ENCODE measurements at regions not wholly inside any gene's neighbourhood (a gene's known extent, or its start where the extent isn't known, plus 50 kb on each side); places are given as distances from the start of the nearest gene placed in this dataset.
A peak's percentile ranks its signal among the peaks of the same experiment; 100 is the strongest.
"Not testable (repeated sequence)": the region's sequence is repeated elsewhere in the genome, so short reads cannot be mapped to it uniquely, and the experiment has no call there.

- DNase-seq: no peak
These were observed 111.2 kb upstream of the GSE1 start for GRCh38 chr16:85501900-85502299.

- DNase-seq: no peak
These were observed 110.8 kb upstream of the GSE1 start for GRCh38 chr16:85502357-85502756.

- DNase-seq: no peak
These were observed 109.4 kb upstream of the GSE1 start for GRCh38 chr16:85503679-85504231.

DNA sequence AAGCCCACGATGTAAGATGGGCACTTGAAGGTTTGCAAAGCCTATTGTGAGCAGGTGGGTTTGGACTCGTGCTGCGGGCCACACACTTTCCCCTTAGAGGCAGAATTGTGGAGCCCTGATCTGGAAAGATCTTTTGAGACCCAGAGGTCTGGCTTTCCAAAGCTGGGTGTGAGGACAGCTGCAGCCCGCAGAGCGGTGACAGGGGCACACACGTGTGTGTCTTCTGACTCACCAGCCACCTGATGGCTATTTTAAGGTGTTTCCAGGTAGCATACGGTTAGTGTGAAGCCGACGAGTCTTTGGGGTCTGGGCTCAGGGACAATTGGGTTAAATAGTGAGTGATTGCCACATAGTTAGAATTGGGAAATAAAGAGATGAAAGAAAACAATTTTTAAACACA, 108.9 kb upstream of the GSE1 start:
- DNase-seq: no peak

DNA sequence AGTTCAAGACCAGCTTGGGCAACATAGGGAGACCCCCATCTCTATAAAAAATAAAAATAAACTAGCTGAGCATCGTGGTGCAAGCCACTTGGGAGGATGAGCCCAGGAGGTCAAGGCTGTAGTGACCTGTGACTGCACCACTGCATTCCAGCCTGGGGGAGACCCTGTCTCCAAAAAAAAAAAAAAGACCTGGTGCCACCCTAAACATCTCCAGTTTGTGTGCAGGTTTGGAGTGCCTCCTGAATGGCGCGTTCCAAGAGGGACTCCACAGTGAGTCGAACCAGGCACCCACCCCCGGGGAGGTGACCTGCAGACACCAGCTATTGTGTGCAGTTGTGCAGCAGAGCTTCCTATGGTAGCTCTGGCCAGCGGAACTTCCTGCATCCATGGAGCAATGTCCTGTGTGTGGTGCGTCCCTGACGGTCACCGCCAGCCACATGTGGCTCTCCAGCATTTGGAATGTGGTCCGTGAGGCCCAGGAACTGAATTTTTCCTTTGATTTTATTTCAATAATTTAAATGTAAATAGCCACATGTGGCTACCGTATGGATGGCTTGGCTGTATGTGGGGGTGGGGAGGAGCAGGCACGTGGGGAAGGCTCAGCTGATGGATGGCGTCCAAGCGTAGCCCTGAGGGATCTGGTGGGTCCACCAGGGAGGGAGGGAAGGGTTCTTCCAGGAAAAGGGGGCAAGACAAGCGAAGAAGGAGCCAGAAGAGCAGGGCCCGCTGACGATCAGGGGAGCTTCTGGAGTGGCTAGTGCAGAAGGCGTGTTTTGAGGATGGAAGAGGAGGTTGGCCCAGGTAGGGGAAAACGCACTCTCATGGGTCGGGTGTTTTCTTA, 107.1 kb upstream of the GSE1 start:
- DNase-seq: peak; percentile 18

- DNase-seq: no peak
These were observed 106.5 kb upstream of the GSE1 start for GRCh38 chr16:85506635-85506911.

- DNase-seq: no peak
These were observed 105.8 kb upstream of the GSE1 start for GRCh38 chr16:85507342-85507741.

DNA sequence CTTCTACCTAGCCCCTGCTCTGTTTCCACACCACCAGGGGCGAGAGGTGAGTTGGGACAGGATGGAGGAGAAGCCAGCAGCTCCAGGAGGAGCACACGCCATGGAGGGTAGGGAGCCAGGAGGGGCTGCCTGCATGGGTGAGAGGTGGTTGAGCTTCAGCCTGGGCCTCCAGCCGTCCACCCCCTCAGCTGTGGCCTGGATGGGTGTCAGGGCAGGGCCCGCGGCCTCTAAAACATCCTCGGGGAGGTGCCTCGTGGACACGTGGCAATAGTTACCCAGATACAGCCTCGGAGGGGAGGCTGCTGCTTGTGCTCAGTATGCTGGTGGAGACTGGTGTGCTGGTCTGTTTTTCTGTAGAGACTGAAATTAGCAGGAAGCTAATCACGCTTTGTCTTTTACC, 104.7 kb upstream of the GSE1 start:
- no peak for DNase-seq

GRCh38 chr16:85508993-85509392, 104.1 kb upstream of the GSE1 start:
- DNase-seq: no peak

- no peak for DNase-seq
These were observed 103.0 kb upstream of the GSE1 start for GRCh38 chr16:85510041-85510659.

GRCh38 chr16:85511938-85512807, 100.9 kb upstream of the GSE1 start:
- no peak for DNase-seq

- no peak for DNase-seq
These were observed 100.4 kb upstream of the GSE1 start for GRCh38 chr16:85512808-85513115.

DNA sequence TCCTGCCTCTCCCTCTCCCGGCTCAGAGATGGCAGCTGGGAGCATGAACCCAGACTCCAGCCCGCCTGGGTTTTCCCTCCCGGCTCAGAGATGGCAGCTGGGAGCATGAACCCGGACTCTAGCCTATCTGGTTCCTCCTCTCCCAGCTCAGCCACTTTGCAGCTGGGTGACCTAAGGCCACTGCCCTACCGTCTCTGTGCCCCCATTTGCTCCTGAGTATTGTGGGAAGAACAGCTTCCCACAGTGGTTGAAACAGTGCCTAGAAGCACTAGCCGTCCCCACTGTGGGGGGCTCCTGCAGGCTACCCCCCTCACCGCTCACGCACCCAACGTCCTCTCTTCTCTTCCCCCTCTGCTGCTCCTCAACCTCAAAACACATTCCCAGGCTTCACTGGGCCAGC, 99.9 kb upstream of the GSE1 start:
- no peak for DNase-seq

DNA sequence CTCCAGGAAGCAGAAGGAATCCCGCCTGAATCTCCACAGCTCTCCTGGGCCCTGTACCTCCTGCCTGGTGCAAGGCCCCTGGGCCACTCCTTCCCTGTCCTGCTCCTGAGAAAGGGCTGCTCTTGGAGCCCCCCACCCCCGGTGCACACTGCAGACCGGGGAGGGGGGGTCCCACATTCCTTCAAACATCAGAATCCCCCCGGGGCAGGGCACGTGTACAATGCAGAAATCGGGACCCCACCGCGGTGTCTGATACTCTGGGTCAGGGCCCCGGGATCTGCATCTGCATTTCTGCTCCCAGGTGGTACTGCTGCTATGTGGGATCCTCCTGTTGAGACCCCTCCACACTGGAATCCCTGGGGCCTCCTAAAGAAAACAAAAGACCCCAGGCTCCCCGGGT, 99.5 kb upstream of the GSE1 start:
- no peak for DNase-seq

GRCh38 chr16:85514295-85514597, 98.9 kb upstream of the GSE1 start:
- no peak for DNase-seq

DNA sequence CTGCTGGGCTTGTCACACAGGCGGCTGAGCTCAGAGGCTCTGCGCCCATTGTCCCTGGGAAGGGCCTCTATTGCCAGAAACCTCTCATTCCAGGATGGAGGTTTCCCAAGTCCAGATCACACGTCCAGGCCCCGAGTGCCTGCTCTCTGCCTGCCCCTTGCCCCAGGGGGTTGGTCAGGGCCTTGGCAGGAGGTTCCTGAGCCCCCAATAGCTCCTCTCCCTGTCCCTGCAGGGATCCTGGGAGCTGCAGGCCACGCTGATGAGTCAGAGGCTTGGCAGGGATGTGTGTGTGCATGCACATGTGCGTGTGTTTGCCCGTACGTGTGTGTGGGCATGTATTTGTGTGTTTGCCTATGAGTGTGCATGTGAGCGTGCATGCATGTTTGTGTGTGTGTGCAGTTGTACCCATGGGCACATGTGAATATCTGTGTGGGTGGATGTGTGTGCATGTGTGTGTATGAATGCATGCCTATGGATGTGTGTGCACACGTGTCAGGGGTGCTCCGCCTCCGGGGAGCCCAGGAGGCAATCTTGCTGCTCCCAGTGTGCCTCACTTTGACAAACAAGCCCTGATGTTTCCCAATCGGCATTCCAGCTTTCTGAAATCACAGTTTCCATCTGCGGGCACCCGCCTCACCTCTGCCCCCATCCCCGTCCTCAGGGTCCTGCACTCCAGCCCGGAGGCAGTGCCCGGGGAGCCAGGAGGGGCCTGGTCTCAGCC, 98.4 kb upstream of the GSE1 start:
- peak; percentile 99 for DNase-seq

GRCh38 chr16:85515319-85515745, 97.8 kb upstream of the GSE1 start:
- no peak for DNase-seq

- DNase-seq: peak; percentile 39
These were observed 97.2 kb upstream of the GSE1 start for GRCh38 chr16:85515830-85516397.

DNA sequence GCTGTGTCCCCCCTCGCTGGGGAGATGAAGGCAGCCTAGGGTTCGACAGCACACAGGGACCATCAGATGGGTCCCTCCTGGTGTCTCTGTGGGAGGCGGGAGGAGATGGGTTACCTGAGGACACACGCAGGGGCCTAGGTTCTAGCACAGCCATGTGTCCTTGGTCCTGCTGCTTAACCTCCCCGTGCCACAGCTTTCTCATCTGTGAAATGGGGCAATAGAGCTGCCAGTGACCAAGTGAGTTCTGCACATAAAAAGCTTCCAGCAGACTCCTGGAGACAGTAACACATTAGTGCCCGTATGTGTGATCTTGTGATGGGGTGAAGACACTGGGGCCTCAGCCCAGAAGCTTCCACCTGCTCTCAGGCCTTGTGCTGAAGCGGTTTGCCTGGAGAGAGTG, 96.0 kb upstream of the GSE1 start:
- no peak for DNase-seq

DNA sequence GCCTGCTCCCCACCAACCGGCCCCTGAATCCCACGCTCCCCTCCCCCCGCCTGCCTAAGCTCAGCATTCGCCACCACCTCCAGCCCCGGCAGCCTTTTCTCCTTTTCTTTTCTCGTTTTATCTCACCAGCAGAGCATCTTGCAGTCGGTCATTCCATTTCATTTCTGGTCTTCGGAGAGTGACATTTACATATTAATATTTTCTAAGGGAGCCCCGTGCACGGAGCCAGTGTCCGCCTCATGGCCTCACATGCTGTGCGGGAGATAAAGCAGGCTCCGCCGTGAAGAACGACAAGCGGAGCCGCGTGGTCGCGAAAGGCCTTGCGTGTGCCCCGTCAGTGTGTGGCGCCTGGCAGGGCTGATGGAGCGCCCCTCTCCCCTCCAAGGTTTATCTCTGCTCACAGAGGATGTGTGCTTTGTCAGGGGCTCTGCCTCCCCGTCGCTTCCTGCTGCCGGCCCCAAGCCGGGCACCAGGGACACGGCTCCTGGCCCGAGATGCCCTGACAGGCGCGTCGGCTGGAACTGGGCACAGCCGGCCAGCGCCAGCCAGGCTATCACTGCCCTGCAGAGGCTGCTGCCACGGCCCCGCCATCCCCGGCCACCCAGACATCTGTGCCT, 95.5 kb upstream of the GSE1 start:
- DNase-seq: no peak

GRCh38 chr16:85518398-85519049, 94.6 kb upstream of the GSE1 start:
- DNase-seq: no peak

- DNase-seq: not testable (repeated sequence)
These were observed 94.1 kb upstream of the GSE1 start for GRCh38 chr16:85519050-85519440.

Measured in fibroblast of skin of scalp (primary cell).